LHCN-M2 (cell line): ENCODE measurements at regions not wholly inside any gene's neighbourhood (a gene's known extent, or its start where the extent isn't known, plus 50 kb on each side); places are given as distances from the start of the nearest gene placed in this dataset.

Experiments used
- DNase-seq: peaks from one replicate; pipeline ENCODE4 v3.0.0-alpha.2; 2012; ENCODE audit warnings: low read depth

DNA sequence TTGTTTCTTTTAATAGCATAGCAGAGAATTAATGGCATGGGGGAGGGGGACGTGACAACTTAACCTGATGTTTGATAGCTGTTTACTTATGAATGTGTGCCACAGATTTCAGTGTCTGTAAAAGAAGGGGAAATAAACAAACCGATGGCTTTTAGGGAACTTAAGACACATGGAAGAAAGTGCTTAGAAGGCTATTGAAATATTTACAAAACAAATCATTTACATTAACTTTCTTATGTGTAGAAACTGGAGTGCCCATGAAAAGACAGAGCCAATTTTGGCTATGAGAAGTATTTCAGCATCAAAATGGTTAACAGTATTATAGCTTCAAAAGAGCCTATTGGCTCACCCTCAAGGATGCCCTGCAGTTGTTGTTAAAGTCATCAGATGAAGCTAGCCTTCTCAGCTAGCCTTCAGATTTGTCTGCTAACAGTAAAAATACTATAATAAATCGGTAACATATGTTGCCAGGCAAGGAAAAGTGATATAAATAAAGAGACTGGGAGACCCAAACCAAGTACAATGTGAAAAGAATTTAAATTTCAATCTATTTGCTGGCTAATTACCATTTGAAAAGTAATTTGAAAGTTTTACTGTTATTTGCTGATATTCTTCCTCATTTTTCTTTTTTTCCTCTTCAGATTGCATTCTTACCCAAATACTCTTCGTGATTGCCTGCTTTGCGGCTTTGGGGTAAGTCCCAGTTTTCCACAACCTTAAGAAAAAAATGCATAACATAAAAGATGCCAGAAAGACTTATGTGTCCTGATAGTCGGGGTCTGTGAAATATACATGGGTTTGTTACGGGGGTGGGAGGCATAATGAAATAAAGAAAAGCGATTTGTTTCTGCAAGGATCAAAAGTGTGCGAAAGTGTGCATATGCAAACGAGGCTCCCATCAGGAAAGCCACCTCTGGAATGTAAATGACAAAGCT is 256.4 kb downstream of the MEIS1 start:
- no peak for DNase-seq

DNA sequence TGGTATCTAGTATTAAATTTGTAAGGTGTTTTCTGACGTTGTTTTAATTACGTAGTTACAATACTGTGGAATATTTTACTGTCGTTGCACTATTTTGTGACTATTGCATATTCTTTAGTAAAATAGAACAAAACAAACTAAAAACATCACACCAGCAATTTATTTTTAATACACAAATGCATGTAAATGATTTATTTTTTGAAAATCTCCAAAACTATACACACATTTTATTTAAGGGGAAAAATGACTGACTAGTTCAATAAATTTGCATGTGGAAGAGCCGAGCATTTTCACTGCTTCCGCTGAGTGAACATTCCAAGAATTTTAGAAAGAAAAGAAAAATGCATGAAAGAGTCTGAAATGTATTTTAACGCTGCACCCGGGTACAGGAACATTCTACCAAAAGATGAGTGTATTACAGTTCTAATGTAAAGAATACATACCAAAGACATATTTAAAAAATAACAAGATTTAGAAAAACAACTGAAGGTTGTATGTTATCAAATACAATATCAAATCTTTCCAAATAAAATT is 257.7 kb downstream of the MEIS1 start:
- no peak for DNase-seq

DNA sequence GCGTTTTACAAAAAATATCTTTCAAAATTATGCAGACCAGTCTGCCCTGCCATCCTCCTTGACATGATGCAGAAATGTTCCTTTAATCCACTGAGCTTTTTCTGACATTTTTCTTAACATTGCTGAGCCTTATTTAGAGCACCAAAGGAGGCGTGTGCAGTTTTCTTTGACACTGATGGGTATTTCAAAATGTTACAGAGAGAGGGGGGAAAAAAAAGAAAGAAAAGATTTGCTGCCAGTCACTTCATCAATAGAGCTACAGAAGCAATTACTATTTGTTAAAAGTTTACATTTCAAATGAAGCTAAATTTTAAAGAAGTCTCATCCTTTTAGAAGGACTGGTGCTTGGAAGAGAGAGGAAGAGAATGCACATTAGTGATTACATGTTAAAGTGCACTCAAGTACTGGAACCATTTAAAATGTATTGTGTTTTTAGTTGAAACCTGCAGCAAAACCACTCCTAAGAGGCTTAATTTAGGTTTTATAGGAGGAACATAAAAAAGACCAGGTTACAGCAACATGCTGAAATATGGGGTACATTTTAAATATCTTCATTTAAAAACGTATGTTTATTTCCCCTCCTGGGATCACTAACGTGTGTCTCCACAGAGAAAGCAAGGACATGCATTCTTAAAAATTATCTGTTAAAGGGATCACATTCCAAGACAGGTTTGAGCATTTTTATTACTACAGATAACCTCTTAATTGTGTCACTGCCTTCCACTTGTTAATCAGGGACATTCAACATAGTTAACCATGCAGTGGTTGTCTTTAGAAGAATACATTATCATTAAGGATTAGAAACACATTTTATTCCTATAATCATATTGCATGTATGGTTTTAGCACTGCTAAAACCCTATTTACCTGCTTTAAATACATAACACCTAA is 258.4 kb downstream of the MEIS1 start:
- no peak for DNase-seq

DNA sequence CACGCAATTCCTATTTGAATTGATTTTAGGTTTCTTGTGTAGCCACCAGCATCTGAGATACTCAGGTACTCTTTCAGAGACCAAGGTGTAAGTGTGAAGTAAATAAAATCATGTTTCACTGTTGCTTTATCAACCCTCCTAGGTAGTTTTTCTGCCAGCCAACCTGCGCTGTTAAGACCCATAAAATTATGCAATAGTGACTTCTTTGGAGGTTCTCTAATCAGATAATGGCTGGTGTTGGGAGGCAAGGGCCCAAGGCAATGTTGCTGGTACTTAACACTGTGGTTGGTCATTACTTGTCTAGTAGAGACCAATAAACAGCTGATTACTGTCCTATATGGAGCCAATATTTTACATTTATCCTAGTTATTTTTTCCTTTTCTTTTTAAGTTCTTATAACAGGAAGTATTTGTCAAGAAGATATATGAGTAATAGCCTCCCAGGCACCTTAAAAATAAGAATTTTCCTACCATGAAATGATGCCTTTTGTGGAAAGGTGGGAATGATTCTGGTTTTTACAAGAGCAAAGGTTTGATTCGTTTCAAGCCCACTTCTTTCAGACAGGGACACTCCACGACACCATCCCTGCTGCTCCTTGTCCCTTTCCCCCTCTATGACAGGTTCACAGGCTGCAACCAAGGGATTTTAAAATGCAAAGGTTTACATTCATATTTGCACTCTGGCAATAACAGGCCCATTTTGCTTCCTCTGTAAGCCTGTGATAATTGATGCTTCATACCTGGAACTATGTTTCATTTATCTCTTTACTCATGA is 259.3 kb downstream of the MEIS1 start:
- no peak for DNase-seq

DNA sequence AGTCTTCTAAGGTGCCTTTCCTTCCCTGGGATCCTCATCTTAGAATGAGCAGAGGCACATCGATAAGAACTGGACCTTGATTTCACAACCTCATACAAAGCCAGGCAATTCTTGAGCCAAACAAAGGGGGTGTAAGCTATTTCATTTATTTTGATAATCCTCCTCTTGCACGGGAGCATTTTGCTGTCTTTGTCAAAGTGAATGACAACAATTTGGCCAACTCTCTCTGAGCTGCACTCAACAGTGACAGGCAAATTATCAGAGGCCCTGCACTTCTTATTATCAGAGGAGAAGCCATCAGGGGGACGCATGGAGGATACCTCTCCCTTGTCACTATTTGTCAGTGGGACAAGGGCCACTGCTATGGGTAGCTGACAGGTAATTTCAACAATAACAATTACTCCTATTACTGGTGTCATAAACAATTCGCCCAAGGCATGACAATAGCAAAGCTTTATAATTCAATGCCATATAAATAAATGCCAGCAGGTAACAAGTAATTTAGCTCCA is 260.4 kb downstream of the MEIS1 start:
- DNase-seq = no peak

DNA sequence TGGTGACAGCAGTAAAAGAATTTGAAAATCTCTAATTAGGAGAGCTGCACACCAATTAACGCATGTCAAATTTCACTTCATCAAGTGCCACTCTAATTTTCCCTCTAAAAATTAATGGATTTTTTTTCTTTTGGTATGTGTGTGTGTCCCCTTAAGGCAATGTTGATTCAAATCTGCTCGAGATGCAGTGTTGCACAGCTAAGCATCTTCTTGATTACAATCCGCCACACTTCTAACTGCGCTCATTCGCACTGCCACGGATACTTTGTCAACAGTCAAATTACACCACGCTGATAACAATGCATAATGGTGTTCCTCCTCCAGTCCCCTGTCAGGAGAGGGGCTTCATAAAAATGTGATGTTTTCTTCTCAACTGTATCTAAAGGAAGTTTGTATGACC is 261.4 kb downstream of the MEIS1 start:
- DNase-seq = no peak

DNA sequence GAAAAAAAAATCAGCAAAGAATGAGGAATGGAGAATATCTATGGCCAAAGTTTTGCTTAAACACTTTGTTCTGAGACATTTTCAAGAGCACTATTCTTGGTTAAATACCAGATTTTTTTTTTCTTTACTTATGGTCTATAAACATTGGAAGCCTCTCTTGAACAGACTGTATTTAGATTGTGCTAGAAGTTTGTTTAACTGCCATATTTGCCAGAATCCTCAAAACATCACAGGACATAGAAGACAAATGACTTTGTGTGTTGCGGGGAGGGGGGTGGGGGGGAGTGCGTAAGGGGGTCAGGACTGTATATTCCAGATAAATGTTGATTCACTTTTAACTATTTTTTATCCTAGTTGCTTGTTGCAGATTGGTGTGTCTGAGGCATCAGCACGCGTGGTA is 262.0 kb downstream of the MEIS1 start:
- no peak for DNase-seq

DNA sequence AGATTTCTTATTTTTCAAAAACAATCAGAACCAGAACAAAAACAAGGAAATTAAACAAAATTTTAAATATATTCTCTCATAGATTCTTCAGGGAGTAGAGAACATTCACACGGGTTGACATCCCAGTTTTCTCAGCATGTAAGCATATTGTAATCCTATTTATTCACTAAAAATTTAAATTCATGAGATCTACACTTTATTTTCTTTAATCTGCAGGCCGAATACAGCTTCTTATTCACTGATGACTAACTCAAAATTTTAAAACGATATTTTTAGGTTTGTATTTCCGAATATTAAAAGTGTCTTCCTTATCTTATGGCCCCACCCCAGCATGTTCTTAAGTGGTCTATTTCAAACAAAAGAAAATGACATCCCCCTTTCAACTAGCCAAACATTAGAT is 262.4 kb downstream of the MEIS1 start:
- no peak for DNase-seq

DNA sequence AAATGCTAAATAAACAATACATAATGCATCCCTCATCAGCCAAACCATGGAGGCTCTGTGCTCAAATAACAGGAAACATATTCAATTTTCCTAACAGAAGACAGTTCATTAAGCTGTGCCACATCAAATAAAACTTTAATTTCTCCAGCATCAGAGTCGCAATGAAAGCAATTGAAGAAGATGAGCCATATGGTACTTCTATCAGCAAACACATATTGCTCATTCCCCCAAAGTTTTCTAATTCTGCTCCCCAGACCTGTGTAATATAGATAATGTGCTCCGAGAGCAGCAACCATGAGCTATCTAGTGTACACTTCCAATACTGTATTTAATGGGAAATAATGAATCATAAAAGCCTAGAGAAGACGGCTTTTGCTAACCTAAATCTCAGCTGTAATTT is 263.2 kb downstream of the MEIS1 start:
- DNase-seq = no peak

DNA sequence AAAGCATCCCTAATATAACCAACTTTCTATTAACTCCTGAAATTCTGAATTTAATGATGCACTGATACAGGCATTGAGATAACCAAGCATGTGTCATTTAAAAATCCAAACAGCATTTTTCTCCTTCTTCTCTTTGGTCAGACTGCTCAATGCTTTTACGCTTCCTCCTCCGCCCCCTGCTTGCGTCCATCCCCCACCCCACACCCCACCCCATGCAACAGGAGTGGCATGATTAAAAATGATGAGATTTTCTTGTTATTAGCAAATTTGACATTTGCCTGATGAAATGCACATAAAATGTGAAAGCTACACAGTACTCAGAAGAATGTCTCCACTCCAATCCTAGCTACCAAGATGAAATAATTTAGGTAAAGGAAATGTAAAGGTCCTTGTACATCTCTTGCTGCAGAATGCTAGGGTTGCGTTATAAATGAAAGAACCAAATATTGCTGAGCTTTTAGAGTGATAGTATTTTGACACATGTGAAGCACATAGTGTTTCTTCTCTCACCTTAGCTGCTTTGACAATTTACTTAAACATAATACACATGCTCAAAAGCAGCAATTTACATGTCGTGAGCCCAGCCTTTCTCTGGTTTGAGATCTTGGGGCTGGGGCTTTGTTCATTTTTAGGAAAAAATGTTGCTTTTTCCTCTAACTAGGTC is 263.8 kb downstream of the MEIS1 start:
- no peak for DNase-seq

DNA sequence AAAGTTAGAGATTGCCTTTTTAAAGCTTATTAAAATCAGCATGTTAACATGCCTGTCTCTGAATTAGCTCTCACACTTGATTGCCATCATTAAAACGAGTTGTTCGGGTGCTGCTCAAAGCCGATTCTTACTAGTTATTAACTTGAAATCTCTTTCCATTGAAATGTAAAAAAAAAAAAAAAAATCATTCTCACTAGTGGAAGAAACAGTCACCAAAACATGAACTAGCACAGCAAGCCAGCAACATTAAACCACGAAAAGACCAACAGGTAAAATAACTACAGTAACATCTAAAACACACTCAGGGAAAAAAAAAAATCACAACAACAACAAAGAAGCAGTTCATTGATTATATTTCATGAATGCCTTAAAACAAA is 264.5 kb downstream of the MEIS1 start:
- DNase-seq = no peak

DNA sequence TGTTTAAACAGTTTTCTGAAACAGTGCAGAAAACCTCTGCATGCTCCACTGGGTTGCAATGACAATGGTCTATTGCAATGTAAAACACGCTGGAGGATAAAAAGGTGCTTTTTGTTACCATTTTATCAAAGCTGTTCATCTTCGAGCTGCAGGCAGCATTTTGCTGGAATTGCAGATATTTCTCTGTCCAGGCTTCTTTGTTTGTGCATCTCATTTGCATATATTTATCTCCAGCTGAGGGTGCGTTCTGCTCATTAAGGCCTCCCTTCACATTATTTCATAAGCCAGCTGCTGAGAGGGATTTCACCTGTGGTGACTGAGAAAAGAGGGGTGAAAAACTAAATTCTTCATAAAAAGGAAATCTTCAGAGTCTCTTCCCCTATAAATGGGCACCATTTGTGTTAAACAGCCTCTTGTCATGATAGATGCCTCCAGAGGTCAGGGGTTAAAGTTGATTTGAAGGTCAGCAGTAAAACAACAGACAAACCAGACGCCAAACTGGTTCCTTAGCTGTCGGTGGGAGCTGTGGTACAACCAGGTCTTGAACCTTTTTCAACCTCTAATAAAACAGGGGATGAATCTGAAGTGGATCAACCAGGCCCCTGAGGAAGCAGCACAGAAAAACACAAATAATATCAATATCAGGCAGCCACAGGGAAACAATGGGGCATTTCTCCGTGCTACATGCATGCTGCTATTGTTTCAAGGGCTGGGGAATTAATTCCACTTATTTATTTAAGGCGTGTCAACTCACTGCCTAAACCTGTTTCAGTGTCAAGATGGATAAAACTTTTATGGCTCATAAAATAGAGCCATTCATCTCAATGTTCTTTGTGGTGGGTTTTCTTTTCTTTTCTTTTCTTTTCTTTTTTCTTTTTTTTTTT is 265.1 kb downstream of the MEIS1 start:
- DNase-seq = no peak

DNA sequence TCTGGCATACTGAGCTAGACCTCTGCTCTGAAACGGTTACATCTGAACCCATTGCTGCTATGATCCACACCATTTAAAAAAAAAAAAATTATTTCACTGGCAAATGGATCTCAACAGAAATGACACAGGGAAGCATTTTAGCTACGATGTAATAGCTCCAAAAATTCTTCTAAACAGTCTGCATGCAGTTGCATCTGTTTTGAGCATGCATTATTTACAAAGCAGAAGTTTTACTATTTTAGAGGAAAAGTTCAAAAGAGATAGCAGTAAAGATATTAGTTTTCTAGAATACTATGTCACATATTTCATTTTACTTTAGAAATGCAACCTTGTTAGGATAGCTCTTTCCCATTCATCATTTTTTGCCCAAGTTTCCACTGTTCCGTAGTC is 265.7 kb downstream of the MEIS1 start:
- no peak for DNase-seq

DNA sequence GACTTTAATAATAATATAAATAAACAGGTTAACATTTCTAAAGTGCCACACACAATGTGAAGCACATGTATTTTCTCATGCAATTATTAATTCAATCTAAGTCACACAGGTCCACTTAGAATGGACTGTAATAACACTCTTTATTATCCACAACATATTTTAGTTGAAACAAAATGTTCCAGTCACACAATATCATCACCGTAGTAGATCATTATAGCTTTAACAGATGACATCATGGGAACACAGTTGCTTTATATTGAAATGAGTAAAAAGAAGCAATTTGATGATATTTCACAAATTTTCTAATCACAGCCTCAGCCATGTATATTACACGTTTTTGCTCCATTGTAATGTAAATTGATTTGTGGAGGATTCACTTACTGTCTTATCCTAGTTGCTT is 266.3 kb downstream of the MEIS1 start:
- DNase-seq = no peak

DNA sequence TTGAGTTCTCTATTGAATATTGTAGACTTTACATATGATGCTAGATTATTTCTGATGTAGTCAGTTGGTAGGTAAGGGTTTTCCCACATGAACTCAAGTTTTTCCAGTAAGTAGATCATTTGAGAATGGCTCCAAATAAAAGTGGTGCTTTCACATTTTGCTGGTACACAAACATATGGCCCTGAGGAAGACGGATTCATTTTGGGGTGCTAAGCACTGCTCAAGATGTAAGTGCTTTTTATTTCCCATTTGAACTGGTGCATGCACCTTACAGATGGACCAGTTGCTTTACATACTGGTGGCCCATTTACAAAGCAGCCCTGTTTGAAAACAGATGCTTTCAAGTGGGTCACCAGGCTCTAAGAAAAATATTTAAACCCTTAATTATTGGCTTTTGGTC is 266.7 kb downstream of the MEIS1 start:
- no peak for DNase-seq

DNA sequence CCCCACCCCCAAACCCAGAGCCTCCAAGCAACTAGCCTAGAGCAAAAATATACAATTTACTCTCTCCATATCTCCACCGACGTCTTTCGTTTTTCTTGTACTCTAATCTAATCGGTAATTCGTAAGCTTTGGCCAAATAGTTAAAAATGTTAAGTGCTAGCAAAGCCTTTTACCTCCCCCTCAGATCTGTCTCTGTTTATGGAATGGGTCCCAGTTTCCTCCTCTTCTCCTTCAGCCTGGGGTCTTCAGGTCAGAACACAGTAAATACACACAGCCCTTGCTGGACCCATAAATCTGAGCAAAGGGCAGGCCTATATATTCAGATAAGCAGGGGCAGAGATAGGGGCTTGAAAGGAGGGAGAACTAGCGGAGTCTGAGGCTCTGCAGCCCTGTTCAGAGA is 267.4 kb downstream of the MEIS1 start:
- no peak for DNase-seq

DNA sequence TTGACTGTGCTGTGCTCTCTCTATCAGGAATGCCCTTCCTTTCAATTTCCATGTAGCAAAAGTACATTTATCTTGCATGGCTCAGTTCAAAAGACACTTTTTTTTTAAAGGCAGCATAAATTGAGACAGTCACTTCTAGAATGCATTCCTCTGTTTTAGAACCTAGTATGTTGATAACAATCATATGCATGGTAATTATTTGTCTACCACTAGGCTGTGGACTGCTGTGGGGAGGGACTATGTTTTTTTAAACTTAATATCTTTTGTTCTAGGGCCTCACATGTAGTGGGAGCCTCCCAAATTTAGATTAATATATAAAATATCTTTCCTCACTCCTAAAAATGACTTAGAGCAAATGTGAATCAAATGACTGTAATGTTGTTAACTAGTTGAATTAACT is 269.9 kb downstream of the MEIS1 start:
- no peak for DNase-seq

DNA sequence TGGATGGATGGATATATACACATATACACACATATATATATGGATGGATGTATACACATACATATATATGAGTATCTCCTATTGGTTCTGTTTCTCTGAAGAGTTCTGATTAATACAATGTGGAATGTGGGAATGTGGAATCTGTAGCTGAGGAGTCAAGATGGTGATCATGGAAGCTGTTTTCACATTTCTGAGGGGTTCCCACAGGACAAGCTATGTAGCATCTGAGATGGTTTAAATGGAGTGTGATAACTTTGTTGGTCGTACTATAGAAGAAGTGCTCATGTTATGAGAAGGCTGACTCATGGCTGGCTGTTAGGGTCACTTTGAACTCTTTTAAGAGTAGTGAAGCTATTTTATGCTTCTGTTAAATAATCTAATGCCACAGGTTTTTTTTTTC is 279.7 kb downstream of the MEIS1 start:
- DNase-seq = no peak

DNA sequence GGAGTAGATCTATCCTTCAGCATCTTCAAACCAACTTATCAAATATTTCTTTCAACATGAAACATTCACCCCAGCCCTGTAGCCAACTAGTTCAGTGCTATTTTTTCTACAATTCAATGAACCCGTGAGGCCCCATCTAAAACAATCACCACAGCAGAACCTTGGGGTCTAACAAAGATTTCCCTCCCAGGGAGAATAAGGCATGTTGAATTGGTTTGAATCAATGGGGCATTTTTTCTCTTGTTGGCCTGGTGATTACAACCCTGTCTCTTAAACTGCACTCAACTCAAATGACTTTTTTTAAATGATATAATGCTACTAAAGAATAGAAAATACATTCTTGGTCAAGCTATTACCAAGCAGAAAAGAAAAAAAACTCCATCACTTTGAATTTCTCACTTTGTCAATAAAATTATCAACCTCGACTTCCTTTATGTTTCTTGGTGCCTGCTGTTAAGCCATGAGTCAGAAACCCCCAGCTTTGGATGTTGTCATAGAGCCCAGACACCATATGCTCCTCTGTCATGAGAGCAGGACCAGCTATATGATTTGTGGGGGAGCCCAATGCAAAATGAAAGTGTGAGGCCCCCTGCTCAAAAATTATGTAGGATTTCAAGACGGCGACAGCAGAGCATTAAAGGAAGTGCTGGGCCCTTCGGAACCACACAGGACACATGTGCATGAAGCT is 282.4 kb downstream of the MEIS1 start:
- peak; percentile 26 for DNase-seq
